ENCODE measurements at regions not wholly inside any gene's neighbourhood (a gene's known extent, or its start where the extent isn't known, plus 50 kb on each side); places are given as distances from the start of the nearest gene placed in this dataset.

GRCh38 chrX:137483554-137483953 is 82.4 kb upstream of the ZIC3 start:
- DNase-seq: no peak

- DNase-seq: no peak
Observed at GRCh38 chrX:137482136-137482535, 83.8 kb upstream of the ZIC3 start.

- DNase-seq: peak; percentile 28
Observed at GRCh38 chrX:137479386-137479785, 86.5 kb upstream of the ZIC3 start.

- DNase-seq: no peak
Observed at GRCh38 chrX:137441711-137442110, 124.2 kb upstream of the ZIC3 start.

- peak; percentile 15 for DNase-seq
Observed at GRCh38 chrX:137432609-137433008, 133.3 kb upstream of the ZIC3 start.

- DNase-seq: no peak
Observed at GRCh38 chrX:137431693-137432488, 134.0 kb upstream of the ZIC3 start.

- DNase-seq: no peak
Observed at GRCh38 chrX:137430984-137431475, 134.9 kb upstream of the ZIC3 start.

- DNase-seq: no peak
Observed at GRCh38 chrX:137430301-137430700, 135.6 kb upstream of the ZIC3 start.

GRCh38 chrX:137428766-137429591 is 136.9 kb upstream of the ZIC3 start:
- no peak for DNase-seq

GRCh38 chrX:137428221-137428661 is 137.7 kb upstream of the ZIC3 start:
- no peak for DNase-seq

- no peak for DNase-seq
Observed at GRCh38 chrX:137427816-137428215, 138.1 kb upstream of the ZIC3 start.

- DNase-seq: no peak
Observed at GRCh38 chrX:137427426-137427778, 138.5 kb upstream of the ZIC3 start.

GRCh38 chrX:137426695-137427425 is 139.1 kb upstream of the ZIC3 start:
- DNase-seq: no peak

GRCh38 chrX:137425986-137426385 is 139.9 kb upstream of the ZIC3 start:
- no peak for DNase-seq

- no peak for DNase-seq
Observed at GRCh38 chrX:137425273-137425902, 140.5 kb upstream of the ZIC3 start.

- no peak for DNase-seq
Observed at GRCh38 chrX:137424679-137425078, 141.2 kb upstream of the ZIC3 start.

- no peak for DNase-seq
Observed at GRCh38 chrX:137423241-137423640, 142.7 kb upstream of the ZIC3 start.

- DNase-seq: no peak
Observed at GRCh38 chrX:137418086-137418485, 147.8 kb upstream of the ZIC3 start.

- DNase-seq: no peak
Observed at GRCh38 chrX:137413190-137413589, 152.7 kb upstream of the ZIC3 start.

- DNase-seq: no peak
Observed at GRCh38 chrX:137405449-137406140, 160.3 kb upstream of the ZIC3 start.

- no peak for DNase-seq
Observed at GRCh38 chrX:137401092-137401491, 164.8 kb upstream of the ZIC3 start.

GRCh38 chrX:137387646-137388045 is 178.3 kb upstream of the ZIC3 start:
- DNase-seq: no peak

Data from NCI-H1092 (cell line).